Breast epithelium (tissue), 3 donors: ENCODE measurements at regions not wholly inside any gene's neighbourhood (a gene's known extent, or its start where the extent isn't known, plus 50 kb on each side); places are given as distances from the start of the nearest gene placed in this dataset.

Experiments
- CTCF ChIP-seq, 3 donors: fragments of 450-650 bp; IDR thresholded peaks; one replicate each; pipeline ENCODE4 v1.5.1; 2016 to 2017; ENCODE audit warnings: antibody characterized with exemption in 3 of 3, mild to moderate bottlenecking in 3 of 3, moderate library complexity in 3 of 3
- POLR2A ChIP-seq: fragments of 450-650 bp; IDR thresholded peaks from one replicate; pipeline ENCODE4 v1.6.1; 2016; ENCODE audit warnings: antibody characterized with exemption, mild to moderate bottlenecking, moderate library complexity
- POLR2AphosphoS5 ChIP-seq, 3 donors: sonication (generic); formaldehyde crosslinking; IDR thresholded peaks; one replicate each; pipeline ENCODE4 v1.6.1; 2017; ENCODE audit warnings: antibody characterized with exemption in 3 of 3

GRCh38 chr6:143596866-143597265, 80.9 kb upstream of the PHACTR2 start:
- TF ChIP-seq CTCF (IDR thresholded peaks at IDR 0.05): no peak
- TF ChIP-seq POLR2A: no peak
- TF ChIP-seq POLR2AphosphoS5 (IDR thresholded peaks at IDR 0.05): peak in 2 of 3 donors; percentile 41 to 44
